Kidney (tissue), 13 donors: ENCODE measurements at regions not wholly inside any gene's neighbourhood (a gene's known extent, or its start where the extent isn't known, plus 50 kb on each side); places are given as distances from the start of the nearest gene placed in this dataset.

Experiments used
- DNase-seq, 5 donors: peaks; one replicate each; pipeline ENCODE4 v3.0.0-alpha.2; 2013 to 2020
- FAIRE-seq: peaks from 2 replicates; lab custom pipeline; 2012; peaks lifted over from hg19 to GRCh38; lab: Jason Lieb, UNC
- H3K27ac ChIP-seq, 2 donors: one replicate each; pipeline ENCODE4 v1.7.0; 2013; ENCODE audit warnings: low read depth in 2 of 2, low read length in 2 of 2, inconsistent platforms in 1 of 2
- H3K27me3 ChIP-seq: one replicate; pipeline ENCODE4 v1.7.1; 2013; ENCODE audit warnings: low read length, inconsistent platforms; ENCODE audit not compliant: control insufficient read depth, insufficient read depth
- H3K36me3 ChIP-seq, 3 donors: one replicate each; pipeline versions ENCODE4 v1.7.0 to v1.7.1; 2013; ENCODE audit warnings: low read length in 3 of 3, control low read depth in 1 of 3, inconsistent platforms in 1 of 3; ENCODE audit not compliant: insufficient read depth in 3 of 3, control insufficient read depth in 2 of 3
- H3K4me1 ChIP-seq, 3 donors: one replicate each; pipeline versions ENCODE4 v1.7.0 to v1.7.1; 2013; ENCODE audit warnings: low read length in 3 of 3, inconsistent platforms in 1 of 3, low read depth in 1 of 3; ENCODE audit not compliant: control insufficient read depth in 2 of 3, insufficient read depth in 2 of 3
- H3K4me3 ChIP-seq, 3 donors: one replicate each; pipeline versions ENCODE4 v1.7.0 to v1.8.1; 2013; ENCODE audit warnings: low read length in 3 of 3, control low read depth in 1 of 3, inconsistent platforms in 1 of 3
- H3K9ac ChIP-seq, 3 donors: one replicate each; pipeline versions ENCODE4 v1.7.0 to v1.7.1; 2013; ENCODE audit warnings: low read length in 3 of 3, control low read depth in 1 of 3, inconsistent platforms in 1 of 3
- H3K9me3 ChIP-seq, 3 donors: one replicate each; pipeline versions ENCODE4 v1.7.0 to v1.7.1; 2013; ENCODE audit warnings: low read length in 3 of 3, control low read depth in 1 of 3, inconsistent platforms in 1 of 3; ENCODE audit not compliant: control insufficient read depth in 2 of 3, insufficient read depth in 1 of 3
- intact Hi-C: fragments of 100-400 bp; cut with DNase I; formaldehyde crosslinking; loops from one replicate; pipeline ENCODE4 v1.11.1; 2022
- TF ChIP-seq, protein P1 (sequence below): IDR thresholded peaks from 3 replicates; pipeline ENCODE4 v1.5.1; 2012; ENCODE audit warnings: mild to moderate bottlenecking, moderate library complexity, borderline replicate concordance; ENCODE audit not compliant: insufficient read depth; ENCODE audit errors: extremely low read depth
- donor health status: control.
- donor health status: control.
- donor health status: control.
- donor health status: control.
- donor health status: control.
- donor health status: DM: yes; HTN: yes; CAD: no.
- donor health status: Normal renal cell carcinoma (clear cell type).

DNA sequence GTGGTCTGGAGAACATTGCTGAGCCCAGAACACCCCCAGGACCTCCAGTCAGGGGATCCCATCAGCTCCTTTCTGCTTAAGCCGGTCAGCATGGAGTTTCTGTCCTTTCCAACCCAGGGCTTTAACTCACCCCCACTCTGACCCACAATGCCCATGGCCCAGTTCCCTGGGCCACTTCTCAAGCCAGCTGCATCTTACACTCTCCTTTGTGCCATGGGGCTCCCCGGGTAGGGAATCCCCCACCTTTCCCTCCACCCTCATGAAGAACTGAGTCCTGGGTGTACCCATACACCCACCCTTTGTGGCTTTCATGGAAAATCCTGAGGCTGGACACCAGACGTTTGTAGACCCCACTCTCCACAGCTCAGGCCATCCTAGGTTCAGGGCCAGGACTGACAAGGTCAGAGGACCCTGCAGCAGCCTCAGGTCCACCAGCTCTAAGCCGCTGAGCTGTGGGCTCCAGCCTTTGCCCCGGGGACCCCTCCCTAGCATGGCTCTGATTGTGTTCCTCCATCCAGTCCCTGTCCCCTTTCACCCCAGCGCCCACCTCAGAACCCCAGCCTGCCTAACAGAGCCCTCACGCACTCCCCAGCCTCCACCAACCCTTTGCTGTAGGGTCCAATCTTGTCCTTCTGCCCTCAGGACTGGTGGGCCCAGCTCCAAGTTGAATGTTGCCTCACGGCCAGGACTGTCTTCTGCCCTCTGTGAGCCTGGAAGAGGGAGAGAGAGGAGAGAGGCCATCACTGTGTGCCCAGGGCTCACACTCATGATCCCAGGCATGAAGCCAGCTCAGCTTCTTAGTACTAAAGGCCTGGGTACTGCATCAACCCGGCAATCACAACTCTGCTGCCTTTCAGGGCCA, 394.8 kb downstream of the MATN1 start:
- no peak overlapping the region for H3K9ac ChIP-seq
- intact Hi-C loops = no loop called here
- TF ChIP-seq, protein P1, sequence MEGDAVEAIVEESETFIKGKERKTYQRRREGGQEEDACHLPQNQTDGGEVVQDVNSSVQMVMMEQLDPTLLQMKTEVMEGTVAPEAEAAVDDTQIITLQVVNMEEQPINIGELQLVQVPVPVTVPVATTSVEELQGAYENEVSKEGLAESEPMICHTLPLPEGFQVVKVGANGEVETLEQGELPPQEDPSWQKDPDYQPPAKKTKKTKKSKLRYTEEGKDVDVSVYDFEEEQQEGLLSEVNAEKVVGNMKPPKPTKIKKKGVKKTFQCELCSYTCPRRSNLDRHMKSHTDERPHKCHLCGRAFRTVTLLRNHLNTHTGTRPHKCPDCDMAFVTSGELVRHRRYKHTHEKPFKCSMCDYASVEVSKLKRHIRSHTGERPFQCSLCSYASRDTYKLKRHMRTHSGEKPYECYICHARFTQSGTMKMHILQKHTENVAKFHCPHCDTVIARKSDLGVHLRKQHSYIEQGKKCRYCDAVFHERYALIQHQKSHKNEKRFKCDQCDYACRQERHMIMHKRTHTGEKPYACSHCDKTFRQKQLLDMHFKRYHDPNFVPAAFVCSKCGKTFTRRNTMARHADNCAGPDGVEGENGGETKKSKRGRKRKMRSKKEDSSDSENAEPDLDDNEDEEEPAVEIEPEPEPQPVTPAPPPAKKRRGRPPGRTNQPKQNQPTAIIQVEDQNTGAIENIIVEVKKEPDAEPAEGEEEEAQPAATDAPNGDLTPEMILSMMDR = no peak
- no peaks in the 10 kb centered on the region for H3K4me1 ChIP-seq
- H3K27me3 ChIP-seq = no peaks in the 10 kb centered on the region
- FAIRE-seq = no peak
- no peak overlapping the region for H3K4me3 ChIP-seq
- peak in 1 of 5 donors; percentile 5 for DNase-seq
- no peak overlapping the region for H3K27ac ChIP-seq
- no peaks in the 10 kb centered on the region for H3K36me3 ChIP-seq
- H3K9me3 ChIP-seq = no peaks in the 10 kb centered on the region

DNA sequence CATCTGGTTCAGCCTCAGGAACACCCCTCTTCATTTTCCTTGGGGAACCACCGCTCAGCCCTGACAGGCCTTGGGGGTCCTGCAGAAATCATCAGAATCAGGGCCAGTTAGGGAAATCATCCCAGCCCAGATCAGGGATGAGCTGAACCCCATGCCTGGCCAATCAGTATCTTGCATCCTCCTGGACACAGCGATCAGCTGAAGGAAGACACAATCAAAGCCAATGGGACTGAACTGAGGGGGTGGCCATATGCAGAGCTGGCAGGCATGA, 395.4 kb downstream of the MATN1 start:
- Histone ChIP-seq H3K4me1 (no peaks in the 10 kb centered on the region), H3K9ac (no peak overlapping the region), H3K9me3 (no peaks in the 10 kb centered on the region), H3K4me3 (no peak overlapping the region), H3K27ac (no peak overlapping the region), H3K36me3 (no peaks in the 10 kb centered on the region), H3K27me3 (no peaks in the 10 kb centered on the region)
- intact Hi-C loops = no loop called here
- FAIRE-seq = no peak
- TF ChIP-seq, protein P1 = no peak
- DNase-seq = no peak

DNA sequence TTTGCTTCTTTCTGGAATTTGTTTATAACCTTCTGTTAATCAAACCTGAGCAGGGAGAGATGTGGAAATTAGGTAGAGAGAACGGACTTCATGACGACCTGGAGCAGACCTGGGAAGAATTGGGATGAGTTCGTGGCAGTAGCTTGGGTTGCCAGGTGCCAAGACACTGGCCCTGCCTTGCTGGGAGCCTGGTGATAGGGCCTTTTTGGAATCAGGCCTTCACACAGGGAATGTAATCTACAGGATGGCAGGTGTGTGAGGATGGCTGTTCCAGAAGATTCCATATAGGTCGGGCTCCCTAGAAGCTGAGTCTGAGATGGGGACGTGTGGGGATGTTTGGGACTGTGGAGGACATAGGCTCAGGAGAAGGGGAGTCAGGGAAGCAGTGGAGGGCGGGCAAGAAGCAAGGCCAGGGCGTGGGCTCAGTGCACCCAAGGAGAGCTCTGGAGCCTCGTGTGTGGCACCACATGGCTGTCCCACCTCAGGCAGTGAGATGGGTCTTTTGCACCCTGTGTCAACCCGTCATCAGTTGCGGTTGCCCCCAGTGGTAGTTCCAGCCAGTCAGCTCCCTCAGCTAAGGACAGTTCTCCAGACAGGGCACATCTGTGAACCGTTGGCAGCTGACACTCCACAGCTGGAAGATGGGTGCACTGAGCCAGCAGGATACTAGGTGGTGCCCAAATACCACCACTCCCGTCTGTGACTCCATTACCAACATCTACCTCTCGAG, 395.9 kb downstream of the MATN1 start:
- intact Hi-C loops = no loop called here
- H3K36me3 ChIP-seq = no peaks in the 10 kb centered on the region
- H3K4me3 ChIP-seq = no peak overlapping the region
- DNase-seq (peak in 1 of 5 donors; percentile 37), FAIRE-seq (no peak)
- no peaks in the 10 kb centered on the region for H3K9me3 ChIP-seq
- no peaks in the 10 kb centered on the region for H3K27me3 ChIP-seq
- H3K9ac ChIP-seq = no peak overlapping the region
- H3K27ac ChIP-seq = no peak overlapping the region
- no peaks in the 10 kb centered on the region for H3K4me1 ChIP-seq
- TF ChIP-seq, protein P1 = no peak
